KMS-11 (cell line): ENCODE measurements at regions not wholly inside any gene's neighbourhood (a gene's known extent, or its start where the extent isn't known, plus 50 kb on each side); places are given as distances from the start of the nearest gene placed in this dataset.

Source experiments
- H2AFZ ChIP-seq: fragments of 200-600 bp; sonication (generic); 2 replicates; pipeline ENCODE4 v1.6.1; 2016; ENCODE audit warnings: antibody characterized with exemption, mixed run types, low read depth
- H3K27ac ChIP-seq: fragments of 200-600 bp; sonication (generic); 2 replicates; pipeline ENCODE4 v1.6.1; 2016; ENCODE audit warnings: mild to moderate bottlenecking, mixed run types
- H3K27me3 ChIP-seq: fragments of 200-600 bp; sonication (generic); 2 replicates; pipeline ENCODE4 v1.6.1; 2017; ENCODE audit warnings: mild to moderate bottlenecking, low read depth, mixed run types, moderate library complexity; ENCODE audit not compliant: insufficient read depth
- H3K36me3 ChIP-seq: fragments of 200-600 bp; sonication (generic); 2 replicates; pipeline ENCODE4 v1.6.1; 2017; ENCODE audit warnings: mild to moderate bottlenecking, mixed run types; ENCODE audit not compliant: insufficient read depth
- H3K4me1 ChIP-seq: fragments of 200-600 bp; sonication (generic); 2 replicates; pipeline ENCODE4 v1.6.1; 2016; ENCODE audit warnings: mild to moderate bottlenecking, low read depth, mixed run types; ENCODE audit not compliant: poor library complexity, severe bottlenecking
- H3K4me2 ChIP-seq: fragments of 200-600 bp; sonication (generic); 2 replicates; pipeline ENCODE4 v1.7.0; 2016; ENCODE audit warnings: mild to moderate bottlenecking, mixed run types
- H3K4me3 ChIP-seq: fragments of 200-600 bp; sonication (generic); IDR thresholded peaks from 2 replicates; pipeline ENCODE4 v1.6.1; 2017; ENCODE audit warnings: low read depth, low read length, mixed read lengths; ENCODE audit not compliant: insufficient read depth
- H3K79me2 ChIP-seq: fragments of 200-600 bp; sonication (generic); 2 replicates; pipeline ENCODE4 v1.6.1; 2016; ENCODE audit warnings: low read depth, mixed run types; ENCODE audit not compliant: insufficient read depth
- H3K9ac ChIP-seq: fragments of 200-600 bp; sonication (generic); 2 replicates; pipeline ENCODE4 v1.6.1; 2016; ENCODE audit warnings: mild to moderate bottlenecking, mixed run types
- H4K20me1 ChIP-seq: fragments of 200-600 bp; sonication (generic); 2 replicates; pipeline ENCODE4 v1.6.1; 2016; ENCODE audit warnings: mild to moderate bottlenecking, mixed run types; ENCODE audit not compliant: insufficient read depth
- TF ChIP-seq, protein P1 (sequence below): fragments of 200-600 bp; sonication (generic); conservative IDR thresholded peaks from 2 replicates; pipeline ENCODE4 v1.6.1; 2017; ENCODE audit warnings: low read depth, mild to moderate bottlenecking, antibody characterized with exemption, low read length, moderate library complexity, mixed read lengths

DNA sequence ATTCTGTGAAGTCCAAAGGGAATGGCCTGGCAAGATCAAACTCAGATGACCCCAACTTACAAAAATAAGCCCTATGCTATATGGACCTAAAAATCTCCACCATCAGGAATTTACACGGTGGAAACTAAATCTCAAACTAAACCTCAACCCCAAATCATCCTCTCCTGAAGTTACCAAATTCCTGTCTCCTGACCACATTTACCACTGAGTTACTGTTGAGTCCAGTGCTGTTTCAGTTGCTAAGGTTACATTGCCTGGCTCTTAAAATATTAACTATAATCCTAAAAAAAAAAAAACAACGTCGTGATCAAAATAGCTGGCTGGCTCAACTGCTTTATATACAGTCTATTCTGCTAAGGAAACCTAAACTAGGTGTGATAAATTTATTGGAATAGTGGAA lies 315.2 kb upstream of the SLIT2 start:
- no peaks in the 10 kb centered on the region for H3K27me3 ChIP-seq
- H3K4me1 ChIP-seq = no peaks in the 10 kb centered on the region
- H3K4me3 ChIP-seq = no peak overlapping the region
- no peak overlapping the region for H3K9ac ChIP-seq
- H4K20me1 ChIP-seq = no peaks in the 10 kb centered on the region
- H3K36me3 ChIP-seq = no peaks in the 10 kb centered on the region
- no peak overlapping the region for H3K27ac ChIP-seq
- no peak overlapping the region for H3K4me2 ChIP-seq
- no peak overlapping the region for H2AFZ ChIP-seq
- H3K79me2 ChIP-seq = no peaks in the 10 kb centered on the region
- TF ChIP-seq, protein P1, sequence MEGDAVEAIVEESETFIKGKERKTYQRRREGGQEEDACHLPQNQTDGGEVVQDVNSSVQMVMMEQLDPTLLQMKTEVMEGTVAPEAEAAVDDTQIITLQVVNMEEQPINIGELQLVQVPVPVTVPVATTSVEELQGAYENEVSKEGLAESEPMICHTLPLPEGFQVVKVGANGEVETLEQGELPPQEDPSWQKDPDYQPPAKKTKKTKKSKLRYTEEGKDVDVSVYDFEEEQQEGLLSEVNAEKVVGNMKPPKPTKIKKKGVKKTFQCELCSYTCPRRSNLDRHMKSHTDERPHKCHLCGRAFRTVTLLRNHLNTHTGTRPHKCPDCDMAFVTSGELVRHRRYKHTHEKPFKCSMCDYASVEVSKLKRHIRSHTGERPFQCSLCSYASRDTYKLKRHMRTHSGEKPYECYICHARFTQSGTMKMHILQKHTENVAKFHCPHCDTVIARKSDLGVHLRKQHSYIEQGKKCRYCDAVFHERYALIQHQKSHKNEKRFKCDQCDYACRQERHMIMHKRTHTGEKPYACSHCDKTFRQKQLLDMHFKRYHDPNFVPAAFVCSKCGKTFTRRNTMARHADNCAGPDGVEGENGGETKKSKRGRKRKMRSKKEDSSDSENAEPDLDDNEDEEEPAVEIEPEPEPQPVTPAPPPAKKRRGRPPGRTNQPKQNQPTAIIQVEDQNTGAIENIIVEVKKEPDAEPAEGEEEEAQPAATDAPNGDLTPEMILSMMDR = no peak

DNA sequence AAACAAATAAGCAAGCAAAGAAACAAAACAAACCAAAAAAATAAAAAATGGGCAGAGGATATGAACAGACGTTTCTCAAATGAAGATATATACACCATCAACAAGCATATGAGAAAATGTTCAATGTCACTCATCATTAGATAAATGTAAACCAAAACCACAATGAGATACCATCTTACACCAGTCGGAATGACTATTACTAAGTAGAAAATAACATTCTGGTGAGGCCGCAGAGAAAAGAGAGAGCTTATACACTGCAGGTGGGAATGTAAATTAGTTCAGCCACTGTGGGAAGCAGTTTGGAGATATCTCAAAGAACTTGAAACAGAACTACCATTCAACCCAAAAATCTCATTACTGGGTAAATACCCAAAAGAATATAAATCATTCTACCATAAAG lies 321.0 kb upstream of the SLIT2 start:
- no peaks in the 10 kb centered on the region for H3K27me3 ChIP-seq
- no peaks in the 10 kb centered on the region for H3K79me2 ChIP-seq
- TF ChIP-seq, protein P1 = no peak
- no peak overlapping the region for H3K27ac ChIP-seq
- H3K36me3 ChIP-seq = no peaks in the 10 kb centered on the region
- no peak overlapping the region for H3K9ac ChIP-seq
- no peaks in the 10 kb centered on the region for H4K20me1 ChIP-seq
- no peak overlapping the region for H3K4me2 ChIP-seq
- H3K4me3 ChIP-seq = no peak overlapping the region
- no peak overlapping the region for H2AFZ ChIP-seq
- H3K4me1 ChIP-seq = no peaks in the 10 kb centered on the region

DNA sequence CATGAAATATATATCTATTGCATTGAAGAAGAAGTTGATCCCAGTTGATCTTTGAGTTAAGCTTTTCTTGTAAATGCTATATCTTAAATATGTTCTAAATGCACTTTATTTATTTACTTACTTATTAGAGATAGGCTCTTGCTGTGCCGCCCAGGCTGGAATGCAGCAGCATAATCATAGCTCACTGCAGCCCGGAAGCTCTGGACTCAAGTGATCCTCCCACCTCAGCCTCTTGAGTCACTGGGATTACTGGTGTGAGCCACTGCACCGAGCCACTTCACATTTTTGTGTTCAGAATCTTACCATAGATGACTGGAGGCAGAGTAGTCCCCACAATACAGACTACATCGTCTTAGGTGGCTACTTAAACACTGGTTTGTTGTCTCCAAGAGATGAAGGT lies 324.3 kb upstream of the SLIT2 start:
- no peak overlapping the region for H3K27ac ChIP-seq
- no peak overlapping the region for H3K9ac ChIP-seq
- H3K4me1 ChIP-seq = no peaks in the 10 kb centered on the region
- H3K36me3 ChIP-seq = no peaks in the 10 kb centered on the region
- no peak overlapping the region for H3K4me3 ChIP-seq
- no peaks in the 10 kb centered on the region for H3K79me2 ChIP-seq
- no peak overlapping the region for H2AFZ ChIP-seq
- no peaks in the 10 kb centered on the region for H3K27me3 ChIP-seq
- no peaks in the 10 kb centered on the region for H4K20me1 ChIP-seq
- no peak overlapping the region for H3K4me2 ChIP-seq
- TF ChIP-seq, protein P1 = no peak

DNA sequence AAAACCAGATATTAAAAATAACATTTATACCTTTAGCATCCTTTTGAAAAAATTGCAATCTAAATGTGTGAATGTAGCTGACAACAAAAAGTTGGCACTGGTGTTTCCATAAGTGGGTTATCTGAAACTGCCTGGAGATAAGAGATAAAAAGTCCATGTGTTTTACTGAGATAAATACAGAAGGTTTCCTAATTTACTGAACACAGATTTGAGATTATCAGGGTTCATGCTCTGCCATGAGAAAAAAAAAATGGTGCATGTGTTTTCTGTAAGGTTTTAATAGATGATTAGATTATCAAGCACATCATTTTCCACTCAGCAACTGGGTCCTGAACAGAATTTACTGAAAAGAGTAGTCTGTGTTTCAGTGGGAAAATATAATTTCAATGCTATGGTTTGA lies 326.2 kb upstream of the SLIT2 start:
- no peaks in the 10 kb centered on the region for H3K79me2 ChIP-seq
- H3K36me3 ChIP-seq = no peaks in the 10 kb centered on the region
- H3K27me3 ChIP-seq = no peaks in the 10 kb centered on the region
- no peaks in the 10 kb centered on the region for H3K4me1 ChIP-seq
- H3K27ac ChIP-seq = no peak overlapping the region
- TF ChIP-seq, protein P1 = no peak
- no peak overlapping the region for H2AFZ ChIP-seq
- no peak overlapping the region for H3K9ac ChIP-seq
- no peaks in the 10 kb centered on the region for H4K20me1 ChIP-seq
- H3K4me3 ChIP-seq = no peak overlapping the region
- H3K4me2 ChIP-seq = no peak overlapping the region
